GM19463 (cell line): ENCODE measurements at regions not wholly inside any gene's neighbourhood (a gene's known extent, or its start where the extent isn't known, plus 50 kb on each side); places are given as distances from the start of the nearest gene placed in this dataset.

Experiments
- ATAC-seq: cut with Tn5 transposase; IDR thresholded peaks from one replicate; pipeline ENCODE4 v1.9.1; 2021; ENCODE audit warnings: mild to moderate bottlenecking, moderate library complexity; ENCODE audit not compliant: unreplicated experiment

DNA sequence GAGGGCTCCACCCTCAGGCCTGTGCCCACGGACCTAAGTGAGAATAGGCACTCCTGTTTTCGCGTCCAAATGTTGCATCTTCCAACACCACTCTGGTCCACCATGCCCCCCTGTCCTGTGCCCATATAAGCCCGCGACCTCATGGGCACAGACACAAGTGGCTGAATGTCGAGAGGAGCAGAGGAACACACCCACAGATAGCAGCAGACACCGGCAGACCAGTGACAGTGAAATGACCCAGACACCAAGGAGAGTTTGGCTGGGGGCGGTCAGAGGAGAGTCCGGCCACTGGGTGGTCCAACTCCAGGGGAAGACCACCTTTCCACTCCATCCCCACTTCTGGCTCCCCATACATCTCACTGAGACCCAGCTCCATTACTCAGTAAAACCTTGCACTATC, 161.4 kb upstream of the DAB2 start:
- ATAC-seq: no peak

DNA sequence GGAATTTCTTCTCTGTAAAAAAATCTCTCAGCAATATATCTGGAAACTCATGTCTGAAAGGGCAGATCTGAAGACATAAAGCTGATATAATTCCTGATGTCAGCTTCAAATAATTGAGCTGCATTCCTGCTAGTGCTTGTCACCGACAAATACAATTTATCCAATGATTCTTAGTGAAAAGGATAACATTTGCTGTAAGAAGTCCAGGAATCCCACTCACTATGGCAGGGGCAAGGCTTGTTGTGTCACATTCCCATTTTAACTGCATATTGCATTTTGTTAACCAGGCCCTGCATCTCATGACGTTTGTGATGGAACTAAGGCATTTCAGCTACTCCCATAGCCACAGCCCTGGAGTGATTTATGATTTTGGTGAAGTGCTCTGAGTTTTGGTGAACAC, 160.1 kb upstream of the DAB2 start:
- no peak for ATAC-seq

DNA sequence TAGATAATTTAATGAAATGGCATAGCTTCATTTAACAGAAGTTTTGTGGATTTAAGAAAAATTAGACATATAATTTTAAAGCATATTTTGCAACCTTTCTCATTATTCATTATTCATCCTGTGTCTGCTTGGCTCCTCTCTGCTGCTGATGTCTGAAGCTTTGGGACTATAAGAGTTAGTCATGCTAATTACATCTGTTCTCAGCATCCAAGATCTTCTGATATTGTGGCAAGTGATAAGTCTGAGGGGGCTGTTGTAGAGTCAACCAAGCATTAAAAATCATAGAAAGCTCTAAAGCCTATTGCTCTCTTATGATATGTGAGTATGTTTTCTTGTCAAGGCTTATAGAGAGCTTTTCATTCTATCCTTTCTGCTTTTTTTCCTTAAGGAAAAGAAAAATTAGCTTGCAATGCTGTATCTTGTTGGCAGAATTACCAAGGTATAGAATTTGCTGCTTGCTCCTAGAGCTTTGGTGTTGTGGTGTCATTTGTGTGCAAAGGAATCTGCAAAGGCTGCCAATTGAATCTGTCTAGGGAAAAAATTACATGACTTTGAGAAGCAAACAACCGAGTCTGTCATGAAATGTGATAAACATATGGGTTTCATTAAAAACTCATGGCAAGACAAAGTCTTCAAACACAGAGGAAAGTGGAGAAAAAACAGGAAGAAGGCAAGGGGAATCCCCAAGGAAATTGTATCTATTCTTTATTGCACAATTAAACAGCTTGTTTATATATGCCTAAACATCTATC, 156.1 kb upstream of the DAB2 start:
- ATAC-seq: no peak

DNA sequence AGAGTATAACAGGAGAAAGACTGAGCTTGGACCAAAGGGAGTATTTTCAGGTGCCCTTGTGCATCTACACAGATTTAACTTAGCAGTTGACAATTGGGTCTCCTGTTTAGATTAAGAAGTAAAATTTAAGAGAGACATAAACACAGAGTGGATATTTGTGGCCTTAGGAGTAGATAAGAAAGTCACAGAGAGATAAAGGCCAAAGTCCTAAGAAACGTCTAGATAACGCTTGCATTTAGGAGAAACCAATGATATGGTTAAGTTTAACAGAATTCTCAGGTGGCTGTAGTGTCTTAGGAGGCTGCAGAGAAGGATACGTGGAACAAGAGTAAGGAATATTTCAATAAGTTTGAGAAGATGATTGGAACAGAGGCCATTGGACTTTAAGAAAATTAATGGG, 155.0 kb upstream of the DAB2 start:
- no peak for ATAC-seq

DNA sequence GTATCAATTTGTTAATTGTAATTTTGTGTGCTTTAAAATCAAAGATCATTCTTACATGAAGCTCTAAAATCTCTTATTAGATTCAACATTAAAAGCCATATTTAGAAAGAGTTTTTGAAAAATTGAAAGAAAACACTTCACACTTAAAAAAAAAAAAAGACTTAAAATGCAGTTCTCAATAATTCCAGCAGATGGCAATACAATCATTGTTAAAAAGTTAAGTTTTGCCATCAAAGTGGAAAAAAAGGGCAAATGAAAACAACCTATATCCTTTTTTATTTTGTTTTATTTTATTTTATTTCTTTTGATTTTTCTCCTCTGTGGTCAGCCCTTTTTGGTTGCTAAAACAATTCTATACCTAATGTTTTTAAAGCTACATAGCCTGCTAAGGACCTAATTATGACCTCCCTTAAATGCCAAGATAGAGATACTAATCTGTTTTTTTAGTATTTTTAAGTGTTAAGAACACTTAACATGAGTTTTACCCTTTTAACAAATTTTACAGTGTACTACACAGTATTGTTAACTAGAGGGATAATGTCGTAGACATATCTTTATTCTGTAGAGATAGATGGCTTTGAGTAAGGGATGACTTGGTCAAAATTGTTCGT, 154.2 kb upstream of the DAB2 start:
- no peak for ATAC-seq

DNA sequence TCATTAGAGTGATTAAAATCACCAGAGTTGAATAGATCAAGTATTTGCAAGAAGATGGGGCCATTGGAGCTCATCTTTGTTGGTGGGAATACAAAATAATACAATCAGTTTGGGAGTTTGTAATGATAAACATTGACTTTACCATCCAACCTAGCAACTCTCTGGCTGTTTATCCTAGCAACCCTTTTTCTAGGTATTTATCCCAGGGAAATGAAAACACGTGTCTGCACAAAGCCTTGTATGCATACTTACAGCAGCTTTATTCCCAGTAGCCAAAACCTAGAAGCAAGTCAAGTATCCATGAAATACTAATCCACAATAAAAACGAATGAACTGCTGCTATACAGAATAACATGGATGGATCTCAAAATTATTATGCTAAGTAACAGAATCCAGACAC, 152.7 kb upstream of the DAB2 start:
- ATAC-seq: no peak

DNA sequence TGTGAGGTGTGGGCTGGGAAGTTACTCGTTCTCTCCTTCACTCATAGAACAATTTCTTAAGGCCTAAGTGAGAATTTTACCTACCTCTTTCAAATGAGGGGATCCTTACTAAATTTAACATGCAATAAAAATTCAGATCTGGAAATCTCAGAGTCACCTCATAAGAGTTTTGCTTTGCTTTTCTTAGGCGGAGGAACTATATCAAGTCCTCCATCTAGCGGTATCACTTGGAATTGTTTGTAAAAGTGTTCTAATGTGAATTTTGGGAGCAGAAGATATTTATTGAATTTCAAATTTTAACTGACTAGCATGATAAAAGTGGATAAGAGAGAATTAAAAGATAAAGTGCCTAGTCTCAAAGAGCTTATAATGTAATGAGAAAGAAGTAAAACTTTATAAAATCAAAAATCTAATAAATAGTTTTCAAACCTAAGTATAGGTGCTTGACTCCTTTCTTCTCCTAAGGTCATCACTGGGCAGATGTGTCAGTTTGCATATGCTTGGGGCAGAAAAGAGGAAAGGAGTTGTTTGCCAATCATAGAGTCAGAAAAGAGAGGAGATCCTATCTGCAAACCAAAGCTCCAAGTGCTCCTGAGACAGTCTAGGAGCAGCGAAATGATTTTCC, 145.7 kb upstream of the DAB2 start:
- ATAC-seq: no peak

DNA sequence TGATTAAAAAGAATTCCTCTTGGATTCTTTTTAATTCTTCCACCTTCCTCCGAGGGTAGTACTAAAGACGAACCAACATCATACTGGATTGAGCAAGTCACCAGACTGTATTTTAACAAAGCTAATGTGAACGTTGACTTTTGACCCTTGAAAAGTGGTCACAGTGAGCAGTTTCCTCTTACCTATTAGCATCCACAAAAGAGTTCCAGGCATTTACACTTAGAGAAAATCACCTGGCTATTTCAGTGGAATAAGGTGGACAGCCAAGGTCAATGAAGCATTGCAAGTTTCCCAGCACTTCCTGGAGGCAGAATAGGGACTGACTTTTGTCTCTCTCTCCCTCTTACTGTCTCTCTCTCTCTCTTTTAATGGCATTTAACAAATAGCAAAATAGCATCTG, 145.1 kb upstream of the DAB2 start:
- ATAC-seq: no peak

DNA sequence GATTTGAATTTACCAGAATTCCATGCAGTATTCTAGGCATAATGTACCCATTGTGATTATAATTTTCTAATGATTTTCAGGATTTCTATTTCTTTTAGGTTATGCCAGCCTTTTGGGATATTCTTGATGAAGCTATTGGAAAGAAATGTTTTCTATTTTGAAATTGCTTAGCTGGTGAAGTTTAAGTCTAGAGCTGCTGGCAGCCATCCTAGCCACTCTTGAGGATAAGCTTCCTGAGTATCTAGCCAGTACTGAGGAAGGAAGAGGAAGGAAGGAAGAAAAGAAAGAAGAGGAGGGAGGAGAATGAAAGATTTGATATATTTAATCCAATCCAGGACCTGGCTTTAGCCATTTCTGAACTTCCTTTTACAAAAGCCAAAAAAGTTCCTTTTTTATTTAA, 142.1 kb upstream of the DAB2 start:
- no peak for ATAC-seq

DNA sequence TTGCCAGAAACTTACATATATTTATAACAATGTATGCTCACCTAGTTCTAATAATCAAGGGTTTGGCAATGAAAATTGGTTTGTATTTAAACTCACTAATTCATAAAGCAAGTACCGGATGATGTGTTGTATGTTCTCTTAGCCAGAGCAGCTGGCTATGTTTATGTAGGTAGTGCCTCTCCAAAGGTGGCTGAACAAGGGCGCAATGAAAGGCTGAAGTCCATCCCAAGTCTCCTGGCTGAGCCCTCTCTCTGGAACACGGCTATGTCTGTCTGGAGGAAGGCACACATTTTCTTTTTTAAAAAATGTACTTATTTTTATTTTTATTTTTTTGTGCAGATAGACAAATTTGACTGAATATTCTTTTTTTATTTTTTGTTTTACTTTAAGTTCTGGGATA, 141.2 kb upstream of the DAB2 start:
- no peak for ATAC-seq

DNA sequence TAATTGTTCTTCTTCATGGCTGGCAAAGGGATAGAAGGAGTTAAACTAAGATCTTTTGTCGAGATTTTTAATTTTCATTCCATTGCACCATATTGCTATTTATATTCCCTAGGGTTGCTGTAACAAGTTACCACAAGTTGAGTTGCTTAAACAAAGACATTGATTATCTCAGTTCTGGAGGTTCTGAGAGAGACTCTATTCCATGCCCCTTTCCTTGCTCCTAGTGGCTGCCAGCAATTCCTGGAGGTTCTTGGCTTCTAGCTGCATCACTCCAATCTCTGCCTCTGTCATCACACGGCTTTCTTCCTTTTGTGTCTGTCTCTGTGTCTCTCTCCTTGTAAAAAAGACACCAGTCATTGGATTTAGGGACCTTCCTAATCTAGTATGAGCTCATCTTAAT, 136.6 kb upstream of the DAB2 start:
- ATAC-seq: no peak

DNA sequence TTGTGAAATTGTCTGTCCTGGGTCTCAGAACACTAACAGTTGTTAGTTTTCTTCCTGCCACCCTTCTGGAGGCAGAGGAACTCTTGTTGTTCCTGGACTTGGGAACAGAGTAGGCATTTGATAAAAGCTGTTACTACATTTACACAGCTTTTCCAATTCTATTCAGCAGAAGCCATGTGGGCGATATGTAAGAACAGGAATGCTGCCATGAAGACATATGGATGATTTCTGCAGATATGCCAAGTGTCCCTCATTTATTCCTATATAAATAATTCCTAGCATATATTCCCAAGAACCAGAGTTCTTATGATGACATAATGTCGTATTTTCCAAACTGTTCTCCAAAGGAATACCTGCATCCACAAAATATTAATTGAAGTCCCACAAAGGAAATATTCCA, 135.9 kb upstream of the DAB2 start:
- no peak for ATAC-seq

DNA sequence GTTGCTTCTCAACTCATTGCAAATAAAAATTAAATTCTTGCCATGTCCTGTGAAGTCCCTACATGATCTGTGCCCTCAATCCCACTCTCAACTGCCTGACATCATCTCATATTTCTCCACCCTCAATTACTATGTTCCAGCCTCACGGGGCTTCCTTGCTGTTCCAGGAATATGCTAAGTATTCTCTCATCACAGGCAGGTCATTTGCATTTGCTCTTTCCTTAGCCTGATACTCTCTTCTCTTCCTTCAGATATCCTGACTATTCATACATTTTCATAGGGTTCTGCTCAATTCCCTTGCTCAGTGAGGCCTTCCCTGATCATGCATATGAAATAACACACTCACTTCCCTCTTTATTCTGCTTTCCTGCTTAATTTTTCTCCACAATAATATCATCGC, 135.1 kb upstream of the DAB2 start:
- no peak for ATAC-seq

DNA sequence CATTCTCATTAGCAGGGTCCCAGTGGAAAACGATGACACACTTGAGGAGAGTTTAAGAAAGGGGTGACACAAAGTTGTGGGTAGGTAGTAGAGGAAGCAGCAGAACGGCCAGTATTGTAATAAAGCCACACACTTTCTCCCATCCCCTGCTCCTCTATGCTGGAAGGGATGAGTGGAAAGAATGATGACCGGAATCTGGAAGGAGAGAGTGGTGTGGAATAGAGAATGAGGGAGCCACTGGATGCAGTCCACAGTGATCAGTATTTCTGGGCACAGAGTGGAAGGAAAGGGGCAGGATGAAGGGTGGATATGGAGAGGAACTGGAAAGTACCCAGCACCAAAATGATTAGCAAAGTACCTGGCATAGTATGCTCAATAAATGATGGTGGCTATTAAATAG, 133.8 kb upstream of the DAB2 start:
- no peak for ATAC-seq

DNA sequence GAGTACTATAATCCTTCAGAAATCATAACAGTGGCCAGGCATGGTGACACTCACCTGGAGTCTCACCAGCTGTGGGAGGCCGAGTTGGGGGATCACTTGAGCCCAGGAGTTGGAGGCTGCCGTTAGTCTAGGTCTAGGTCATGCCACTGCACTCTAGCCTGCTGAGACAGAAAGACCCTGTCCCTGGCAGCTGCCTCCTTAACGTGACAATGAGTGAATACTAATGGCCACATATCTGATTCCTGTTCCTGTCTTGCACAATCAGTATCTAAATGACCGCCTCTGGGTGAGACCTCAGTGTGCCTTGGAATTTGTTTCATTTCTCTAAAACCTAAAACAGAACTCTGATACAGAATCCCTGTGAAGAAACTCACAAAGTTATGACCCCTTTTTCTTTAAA, 131.0 kb upstream of the DAB2 start:
- no peak for ATAC-seq

DNA sequence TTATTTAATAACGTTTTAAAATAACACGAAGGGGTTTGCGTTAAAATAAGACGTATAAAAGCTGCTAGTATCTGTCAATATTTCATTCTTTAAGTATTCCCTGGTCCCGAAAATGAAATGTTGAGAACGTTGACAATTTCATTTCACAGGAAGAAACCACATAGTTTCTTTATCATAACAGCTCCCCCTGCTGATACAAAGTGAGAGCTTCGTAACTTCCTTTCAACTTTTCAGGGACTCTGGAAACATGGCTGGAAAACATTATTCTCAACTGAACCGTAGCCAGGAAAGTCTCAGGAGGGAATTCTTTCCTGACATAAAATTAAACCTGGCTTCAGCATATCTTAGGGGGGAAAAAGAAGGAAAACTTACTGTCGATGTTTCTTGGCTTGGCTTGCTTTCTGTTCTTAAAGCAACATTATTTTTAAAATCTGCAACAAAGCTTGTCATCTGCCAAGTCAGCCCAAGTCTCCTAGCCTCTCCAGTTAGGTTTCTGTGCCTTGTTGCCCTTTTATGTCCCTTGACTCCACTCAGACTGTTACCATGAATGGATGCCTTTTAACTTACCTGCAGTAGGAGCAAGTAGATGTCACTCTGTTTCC, 122.9 kb upstream of the DAB2 start:
- ATAC-seq: no peak

DNA sequence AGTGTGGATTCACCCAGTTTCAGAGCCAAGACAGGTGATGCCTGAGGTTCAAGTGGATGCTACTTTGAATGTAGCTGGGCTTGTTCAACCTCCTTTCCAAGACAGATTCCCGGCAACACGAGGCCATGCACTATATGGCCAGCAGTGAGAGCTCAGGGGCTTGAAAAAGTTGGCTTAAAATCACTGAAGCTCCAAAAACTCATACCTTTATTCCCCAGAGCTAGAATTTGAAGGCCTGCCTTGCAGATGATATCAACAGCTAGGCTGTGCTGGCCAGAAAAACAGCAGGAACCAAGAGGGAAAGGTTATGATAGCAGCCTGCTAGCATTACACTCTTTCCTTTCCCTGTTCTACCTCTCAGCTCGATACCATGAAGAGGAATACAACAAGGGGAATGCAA, 120.2 kb upstream of the DAB2 start:
- no peak for ATAC-seq

DNA sequence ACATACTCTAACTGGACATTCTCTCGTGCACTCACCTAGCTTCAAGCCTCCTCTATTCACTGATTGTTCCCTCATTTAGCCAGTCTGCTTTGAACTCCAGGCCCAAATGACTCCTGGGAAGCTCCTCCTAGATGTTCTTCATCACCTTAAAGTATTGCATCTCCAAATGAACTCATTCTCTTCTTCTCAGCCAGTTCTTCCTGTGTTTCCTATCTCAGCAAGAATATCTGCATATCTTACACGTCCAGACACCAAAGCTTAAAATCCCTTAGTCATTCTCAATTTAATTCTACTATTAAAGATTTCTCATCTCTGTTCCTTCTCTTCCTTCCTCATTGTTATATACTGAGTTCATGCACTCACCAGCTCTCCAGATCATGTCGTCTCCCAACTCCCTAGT, 118.6 kb upstream of the DAB2 start:
- ATAC-seq: no peak

DNA sequence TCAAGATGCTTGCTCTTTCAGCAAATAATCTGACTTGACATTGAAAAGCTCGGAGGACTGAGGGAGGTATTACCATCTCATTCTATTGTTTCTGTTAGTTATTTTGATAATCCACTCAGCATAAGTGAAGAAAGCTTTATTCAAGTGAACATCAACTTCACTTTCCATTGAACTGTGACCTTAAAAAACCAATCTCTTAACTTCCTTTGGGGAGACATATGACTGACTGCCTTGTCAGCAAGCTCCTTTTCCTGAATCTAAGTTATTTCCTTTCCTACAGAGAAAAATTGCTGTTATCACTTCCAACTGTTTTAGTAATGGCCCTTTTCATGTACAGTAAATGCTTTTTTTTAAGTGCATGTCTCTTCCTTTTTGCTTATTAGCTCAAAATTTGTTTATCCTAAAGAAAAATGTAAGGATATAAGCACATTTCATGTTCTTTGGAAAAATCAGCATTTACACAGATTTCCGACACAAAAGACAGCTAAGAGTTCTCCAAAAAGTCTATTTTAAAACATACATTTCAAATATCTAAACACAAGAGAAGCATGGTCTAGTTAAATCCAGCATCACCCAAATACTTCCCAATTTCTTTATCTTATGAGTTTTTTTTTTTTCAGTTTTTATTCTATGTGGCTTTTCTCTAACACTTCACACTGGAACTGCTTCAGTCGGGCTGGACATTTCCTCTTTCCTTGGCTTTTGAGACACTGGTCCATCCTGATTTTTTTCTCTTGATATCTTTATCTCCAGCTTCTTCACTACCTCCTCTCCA, 117.9 kb upstream of the DAB2 start:
- ATAC-seq: no peak

DNA sequence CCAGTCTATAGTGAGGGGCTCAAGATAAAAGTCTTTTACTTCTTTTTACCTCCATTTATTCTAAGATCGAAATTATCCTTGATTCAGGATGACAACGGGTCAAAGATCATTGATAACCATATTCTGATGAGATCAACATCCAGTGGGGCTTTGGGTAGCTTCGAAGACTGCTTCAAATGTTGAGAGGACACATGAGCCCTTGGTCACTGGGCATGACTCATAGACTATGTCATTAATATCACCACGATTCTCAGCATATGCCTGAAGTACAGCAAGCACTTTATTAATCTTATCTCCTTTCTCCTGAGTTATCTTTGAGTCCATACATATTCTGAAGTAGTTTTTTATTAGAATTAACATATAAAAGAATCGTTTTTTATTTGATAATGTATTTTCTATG, 117.1 kb upstream of the DAB2 start:
- no peak for ATAC-seq

DNA sequence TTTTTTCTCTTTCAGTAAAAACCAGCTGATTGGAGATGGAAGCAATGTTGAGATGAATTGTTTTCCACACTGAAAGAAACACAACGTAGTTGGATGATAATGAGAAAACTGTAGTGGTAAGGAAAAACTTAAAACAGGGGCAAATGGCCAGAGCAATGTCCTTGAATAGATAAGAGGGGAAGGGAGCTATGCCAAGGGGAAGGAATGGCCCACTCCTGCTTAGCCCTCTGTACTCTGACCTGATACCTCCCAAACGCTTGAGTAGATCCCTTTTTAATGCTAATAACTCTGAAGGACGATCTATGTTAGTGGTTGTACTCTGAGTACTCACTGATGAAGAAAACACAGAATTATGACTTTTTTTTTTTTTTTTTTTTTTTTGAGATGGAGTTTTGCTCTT, 114.7 kb upstream of the DAB2 start:
- no peak for ATAC-seq
